Ovary (tissue), 7 donors: ENCODE measurements at regions not wholly inside any gene's neighbourhood (a gene's known extent, or its start where the extent isn't known, plus 50 kb on each side); places are given as distances from the start of the nearest gene placed in this dataset.

Source experiments
- DNase-seq, 5 donors: peaks; one replicate each; pipeline ENCODE4 v3.0.0-alpha.2; 2019 to 2020
- H3K27ac ChIP-seq, 2 donors: fragments of 200-600 bp; one replicate each; pipeline versions ENCODE4 v1.5.1 to v1.8.0; 2019 to 2022
- H3K27me3 ChIP-seq: fragments of 200-600 bp; one replicate; pipeline ENCODE4 v1.8.0; 2022
- H3K36me3 ChIP-seq: fragments of 200-600 bp; sonication (generic); one replicate; pipeline ENCODE4 v1.5.1; 2019
- H3K4me1 ChIP-seq: one replicate; pipeline ENCODE4 v1.8.1; 2013; ENCODE audit warnings: mild to moderate bottlenecking, moderate library complexity; ENCODE audit not compliant: insufficient read depth
- H3K4me3 ChIP-seq: fragments of 200-600 bp; sonication (generic); one replicate; pipeline ENCODE4 v1.5.1; 2017
- H3K9me3 ChIP-seq, 2 donors: fragments of 200-600 bp in 1 of 2; sonication (generic) in 1 of 2; one replicate each; pipeline versions ENCODE4 v1.5.1 to v1.8.1; 2013 to 2019; ENCODE audit warnings: mild to moderate bottlenecking in 1 of 2, moderate library complexity in 1 of 2
- CTCF ChIP-seq, 3 donors: fragments of 450-650 bp in 2 of 3; fragments of 200-600 bp in 1 of 3; IDR thresholded peaks; one replicate each; pipeline versions ENCODE4 v1.5.1 to v1.8.0; 2016 to 2022; ENCODE audit warnings: antibody characterized with exemption in 3 of 3, mild to moderate bottlenecking in 1 of 3
- EP300 ChIP-seq: sonication (generic); formaldehyde crosslinking; IDR thresholded peaks from one replicate; pipeline ENCODE4 v1.6.1; 2017; ENCODE audit warnings: antibody characterized with exemption
- POLR2A ChIP-seq: fragments of 450-650 bp; IDR thresholded peaks from one replicate; pipeline ENCODE4 v1.6.1; 2017; ENCODE audit warnings: antibody characterized with exemption, mild to moderate bottlenecking, moderate library complexity
- WGBS, 3 donors: extraction: QIAGEN DNeasy Blood & Tissue Kit in 1 of 3; methylation state at CpG; one replicate each; pipeline versions ENCODE4 v1.1.5 to v1.1.7; 2013 to 2017; 5-methylcytosine and 5-hydroxymethylcytosine counted together
- intact Hi-C, 4 donors: fragments of 100-400 bp; cut with DNase I; formaldehyde crosslinking; loops; one replicate each; pipeline versions ENCODE4 v1.11.0 to v1.15.1; 2022 to 2023
- donor health status: DM: no; HTN: no; CAD: no; lungs with moderate emphysema.
- donor health status: DM: no; HTN: no; CAD: no.
- donor health status: Bipolar disorder and iron deficiency.
- donor health status: DM: no; HTN: no; CAD: no.
- donor health status: DM: yes; HTN: yes; CAD: no.

- Histone ChIP-seq H3K27me3 (no peaks in the 10 kb centered on the region), H3K4me1 (no peaks in the 10 kb centered on the region), H3K27ac (no peak overlapping the region), H3K9me3 (no peaks in the 10 kb centered on the region), H3K4me3 (no peak overlapping the region), H3K36me3 (no peaks in the 10 kb centered on the region)
- no peak for DNase-seq
- 97 to 98% (median 97%) methylated on average over 1 of the region's 1 CpG for WGBS, 3 donors
- TF ChIP-seq EP300 (no peak), CTCF (IDR thresholded peaks at IDR 0.05) (no peak), POLR2A (no peak)
- intact Hi-C loops: no loop called here
These were observed 190.7 kb upstream of the ADO start for GRCh38 chr10:62613859-62614258.

- no peak for DNase-seq
- intact Hi-C loops: no loop called here
- 92 to 93% (median 92%) methylated on average over 11 of the region's 11 CpGs for WGBS, 3 donors
These were observed 189.9 kb upstream of the ADO start for GRCh38 chr10:62614389-62615157.

GRCh38 chr10:62616885-62617590 lies 187.5 kb upstream of the ADO start:
- Histone ChIP-seq H3K27ac (no peak overlapping the region), H3K4me3 (no peak overlapping the region), H3K36me3 (no peaks in the 10 kb centered on the region), H3K27me3 (no peaks in the 10 kb centered on the region), H3K9me3 (no peaks in the 10 kb centered on the region), H3K4me1 (no peaks in the 10 kb centered on the region)
- no peak for DNase-seq
- intact Hi-C loops: no loop called here
- no peak for TF ChIP-seq EP300
- TF ChIP-seq CTCF (IDR thresholded peaks at IDR 0.05): no peak
- no peak for TF ChIP-seq POLR2A
- WGBS, 3 donors: 86 to 97% (median 92%) methylated on average over 2 of the region's 2 CpGs

More at GRCh38 chr10:62614389-62615157, 189.9 kb upstream of the ADO start:
- Histone ChIP-seq H3K4me1 (no peaks in the 10 kb centered on the region), H3K9me3 (no peaks in the 10 kb centered on the region), H3K36me3 (no peaks in the 10 kb centered on the region), H3K4me3 (no peak overlapping the region), H3K27ac (no peak overlapping the region), H3K27me3 (no peaks in the 10 kb centered on the region)
- TF ChIP-seq EP300 (no peak), CTCF (IDR thresholded peaks at IDR 0.05) (no peak), POLR2A (no peak)

- no peak overlapping the region for H3K27ac ChIP-seq
- WGBS, 3 donors: 57 to 85% (median 62%) methylated on average over 9 of the region's 9 CpGs
- TF ChIP-seq POLR2A: no peak
These were observed 186.9 kb upstream of the ADO start for GRCh38 chr10:62617652-62618051.

GRCh38 chr10:62618054-62618453 lies 186.5 kb upstream of the ADO start:
- DNase-seq: no peak
- TF ChIP-seq EP300: no peak
- no peak for TF ChIP-seq CTCF (IDR thresholded peaks at IDR 0.05)
- no peak for TF ChIP-seq POLR2A

More at GRCh38 chr10:62617652-62618051, 186.9 kb upstream of the ADO start:
- no peak for DNase-seq
- Histone ChIP-seq H3K9me3 (no peaks in the 10 kb centered on the region), H3K36me3 (no peaks in the 10 kb centered on the region), H3K27me3 (no peaks in the 10 kb centered on the region), H3K4me1 (no peaks in the 10 kb centered on the region), H3K4me3 (no peak overlapping the region)
- intact Hi-C loops: no loop called here

More at GRCh38 chr10:62618054-62618453, 186.5 kb upstream of the ADO start:
- 82 to 96% (median 90%) methylated on average over 5 of the region's 5 CpGs for WGBS, 3 donors
- Histone ChIP-seq H3K4me1 (no peaks in the 10 kb centered on the region), H3K9me3 (no peaks in the 10 kb centered on the region), H3K4me3 (no peak overlapping the region), H3K27me3 (no peaks in the 10 kb centered on the region), H3K36me3 (no peaks in the 10 kb centered on the region), H3K27ac (no peak overlapping the region)
- intact Hi-C loops: no loop called here
